NOMO-1 treated with DMSO at 0.1 percent for 48 hours (cell line): ENCODE measurements at regions not wholly inside any gene's neighbourhood (a gene's known extent, or its start where the extent isn't known, plus 50 kb on each side); places are given as distances from the start of the nearest gene placed in this dataset.

Source experiments
- DNase-seq: peaks from one replicate; lab custom pipeline; 2025; ENCODE audit not compliant: unreplicated experiment; lab: John Stamatoyannopoulos, UW

- no peak for DNase-seq
Measured at GRCh38 chr17:6325741-6326140, 109.2 kb downstream of the AIPL1 start.

- no peak for DNase-seq
Measured at GRCh38 chr17:6325051-6325450, 109.9 kb downstream of the AIPL1 start.

DNA sequence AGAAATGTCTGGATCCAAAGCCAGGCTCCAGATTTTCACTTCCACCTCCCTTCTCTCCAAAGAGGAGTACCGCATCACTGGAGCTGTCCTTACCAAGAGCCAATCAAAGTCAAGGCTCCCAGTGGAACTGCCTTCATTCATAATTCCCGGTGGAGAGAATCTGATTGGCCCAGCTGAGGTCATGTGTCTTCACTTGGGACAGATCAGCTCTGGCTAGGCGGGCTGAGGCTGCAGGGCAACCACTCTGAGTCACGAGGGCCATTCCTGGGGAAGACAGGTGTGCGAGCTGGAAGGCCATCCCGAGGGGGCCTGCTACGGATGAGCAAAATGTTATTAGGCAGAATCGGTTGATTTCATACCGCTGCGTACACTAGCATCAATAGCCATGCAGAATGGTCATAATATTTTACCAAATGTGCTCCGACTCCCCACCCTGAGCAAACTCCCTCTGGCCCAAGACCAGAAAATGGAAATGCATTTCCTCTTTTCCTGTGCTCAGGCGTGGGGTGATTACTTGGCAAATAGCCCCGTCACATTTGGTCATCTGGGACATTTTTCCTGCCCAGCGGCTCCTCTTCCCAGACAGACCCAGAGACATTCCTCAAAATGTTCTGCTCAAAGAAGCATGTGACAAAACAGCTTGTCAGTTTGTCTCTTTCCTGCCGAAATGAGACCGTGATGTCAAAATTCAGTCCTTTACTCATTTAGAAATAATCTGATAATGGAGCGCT, 111.1 kb downstream of the AIPL1 start:
- DNase-seq, result no peak

- DNase-seq, result no peak
Measured at GRCh38 chr17:6322316-6322715, 112.6 kb downstream of the AIPL1 start.

DNA sequence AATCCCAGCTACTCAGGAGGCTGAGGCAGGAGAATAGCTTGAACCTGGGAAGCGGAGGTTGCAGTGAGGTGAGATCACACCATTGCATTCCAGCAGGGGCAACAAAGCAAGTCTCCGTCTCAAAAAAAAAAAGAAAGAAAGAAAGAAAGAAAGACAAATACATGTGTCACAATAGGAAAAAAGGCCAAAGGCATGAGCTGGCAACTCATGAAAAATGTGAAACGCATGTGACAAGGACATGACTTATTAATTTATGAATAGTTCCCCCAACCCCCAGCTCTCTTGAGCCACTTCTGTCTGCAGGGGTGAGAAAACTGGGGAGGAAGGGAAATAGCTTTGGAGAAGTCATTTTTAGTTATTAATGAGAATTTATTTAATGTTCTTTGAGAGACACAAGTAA, 120.6 kb downstream of the AIPL1 start:
- no peak for DNase-seq

- no peak for DNase-seq
Measured at GRCh38 chr17:6313835-6314234, 121.1 kb downstream of the AIPL1 start.

- no peak for DNase-seq
Measured at GRCh38 chr17:6306820-6307219, 128.1 kb downstream of the AIPL1 start.

DNA sequence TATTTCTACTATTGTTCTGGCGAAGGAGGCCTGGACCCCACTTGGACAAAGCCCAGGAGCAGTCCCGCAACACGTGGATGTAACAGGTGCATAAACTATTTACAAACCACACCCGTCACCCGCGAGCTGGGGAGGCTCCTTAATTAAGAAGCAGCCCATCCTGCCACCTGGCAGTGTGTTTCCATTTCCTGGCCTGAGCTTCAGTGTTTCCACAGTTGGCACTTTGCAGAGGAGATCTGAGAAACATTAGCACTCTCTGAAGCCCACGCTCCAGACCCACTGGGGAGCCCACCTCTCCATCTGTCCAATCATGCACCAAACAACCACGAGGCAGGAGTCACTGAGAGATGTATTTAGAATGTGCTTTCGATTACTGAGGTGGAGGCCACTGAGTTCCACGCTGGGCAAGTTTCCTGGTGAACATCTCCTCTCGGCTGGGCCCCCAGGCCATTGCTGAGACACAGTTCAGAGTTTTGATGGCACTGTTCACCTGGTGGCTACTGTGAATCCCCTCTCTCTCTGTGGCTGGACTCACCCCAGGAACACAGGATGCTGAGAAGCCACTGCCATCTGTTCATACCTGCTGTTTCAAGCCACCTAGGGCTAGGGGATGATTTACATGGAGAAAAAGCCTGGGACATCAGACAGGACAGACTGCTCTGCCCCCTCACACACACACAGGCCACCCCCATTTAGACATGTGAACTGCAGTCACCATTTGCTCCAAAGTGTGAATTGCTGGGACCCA, 129.1 kb downstream of the AIPL1 start:
- no peak for DNase-seq

DNA sequence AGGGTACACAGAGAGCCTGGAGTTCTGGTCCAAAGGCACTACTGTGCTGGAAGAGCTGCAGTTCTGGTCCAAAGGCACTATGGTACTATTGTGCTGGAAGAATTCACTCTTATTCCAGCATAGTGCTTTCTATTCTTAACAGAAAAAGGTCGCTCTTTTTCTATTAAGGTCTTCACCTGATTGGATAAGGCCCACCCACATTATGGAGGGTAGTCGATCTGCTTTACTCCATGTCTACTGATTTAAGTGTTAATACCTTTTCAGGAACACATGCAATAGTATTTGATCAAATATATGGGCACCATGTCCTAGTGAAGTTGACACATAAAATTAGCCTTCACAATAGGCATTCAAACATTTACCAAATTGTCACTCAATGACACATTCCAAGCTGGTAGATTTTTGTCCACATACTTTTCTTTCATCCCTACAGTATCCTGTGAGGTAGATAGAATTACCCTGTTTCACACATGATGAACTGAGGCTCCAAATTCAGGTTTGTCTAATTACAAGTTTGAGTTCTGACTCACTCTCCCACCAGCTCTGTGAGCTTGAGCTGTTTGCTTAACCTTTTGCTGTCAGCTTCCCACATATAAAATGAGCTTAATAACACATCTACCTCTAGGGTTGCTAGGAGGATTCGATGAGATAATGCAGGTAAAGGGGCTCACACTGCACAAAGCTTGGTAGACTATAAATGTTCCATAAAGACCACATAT, 129.9 kb downstream of the AIPL1 start:
- DNase-seq, result no peak

DNA sequence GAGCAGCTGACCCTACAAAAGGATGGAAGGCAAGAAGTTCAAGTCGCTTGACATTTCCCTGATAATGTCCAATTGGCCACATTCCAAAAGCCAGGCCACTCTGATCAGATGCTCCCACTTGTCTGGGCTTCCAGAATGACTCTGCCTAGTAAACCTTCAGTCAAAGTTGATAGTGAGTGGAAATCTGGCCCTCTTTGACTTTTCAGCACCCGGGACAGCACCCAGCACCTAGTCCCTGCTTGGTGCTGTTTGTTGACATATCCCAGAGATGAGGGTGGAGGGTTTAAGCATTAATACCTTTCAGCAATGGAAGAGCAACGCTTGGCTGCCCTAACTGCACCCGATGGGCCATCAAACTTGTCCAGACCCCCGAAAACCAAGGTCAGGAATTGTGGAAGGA, 131.3 kb downstream of the AIPL1 start:
- DNase-seq, result no peak

DNA sequence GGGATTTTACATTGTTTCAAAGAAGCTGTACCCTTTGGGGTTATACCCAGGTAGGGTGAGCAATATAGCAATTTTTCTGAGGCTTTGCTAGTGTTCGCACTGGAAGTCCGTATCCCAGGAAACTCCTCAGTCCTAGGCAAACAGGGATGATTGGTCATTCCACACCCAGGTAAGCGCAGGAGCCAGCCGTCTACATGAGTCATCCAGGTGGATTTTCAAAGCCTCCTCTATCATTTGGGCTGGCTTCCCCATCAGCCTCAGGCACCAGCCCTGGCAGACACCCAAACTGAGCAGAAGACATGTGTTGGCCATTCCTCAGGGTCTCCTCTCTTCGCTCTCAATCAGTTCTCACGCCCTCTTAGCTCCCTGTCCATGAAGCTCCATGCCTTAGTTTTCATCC, 135.6 kb downstream of the AIPL1 start:
- DNase-seq, result no peak

GRCh38 chr17:6297960-6298359, 137.0 kb downstream of the AIPL1 start:
- no peak for DNase-seq

GRCh38 chr17:6297119-6297518, 137.8 kb downstream of the AIPL1 start:
- no peak for DNase-seq

GRCh38 chr17:6290488-6291196, 144.3 kb downstream of the AIPL1 start:
- no peak for DNase-seq

DNA sequence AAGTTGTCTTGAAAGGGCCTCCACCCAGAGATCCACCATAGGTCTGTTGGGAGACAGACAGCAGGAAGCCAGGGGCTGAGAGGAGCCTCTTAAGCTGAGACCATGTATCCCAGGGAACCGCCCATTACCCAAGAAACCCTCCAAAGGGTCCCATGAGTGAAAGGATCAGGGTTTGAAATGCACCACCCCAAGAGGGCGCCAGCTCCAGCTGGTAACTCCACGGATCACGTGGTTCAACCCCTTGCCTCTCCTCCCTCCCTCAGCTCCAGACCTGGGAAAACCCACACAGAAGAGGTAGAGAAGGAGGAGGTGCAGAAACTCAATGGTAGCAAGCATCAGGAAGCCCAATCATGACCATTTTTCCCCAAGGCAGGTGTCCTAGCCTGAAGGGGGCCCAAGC, 148.7 kb downstream of the AIPL1 start:
- no peak for DNase-seq

GRCh38 chr17:6285486-6285885, 149.4 kb downstream of the AIPL1 start:
- DNase-seq, result no peak

DNA sequence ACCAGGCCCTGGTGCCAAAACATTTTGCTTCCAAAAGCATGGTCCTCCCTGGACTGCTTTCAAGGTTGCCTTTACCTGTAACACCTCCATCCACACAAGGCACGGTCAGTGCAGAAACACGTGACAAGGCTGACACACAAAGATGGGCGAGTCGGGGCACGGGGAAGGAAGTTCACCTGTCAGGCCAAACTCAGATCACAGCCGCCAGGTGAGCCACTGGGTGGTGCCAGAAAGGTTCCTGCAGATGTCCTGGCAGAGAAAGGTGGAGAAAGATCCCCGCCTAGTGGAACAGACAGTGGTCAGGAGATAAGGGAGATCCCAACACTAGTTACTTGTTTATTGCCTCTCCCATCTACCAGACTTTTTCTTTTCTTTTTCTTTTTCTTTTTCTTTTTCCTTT, 155.3 kb downstream of the AIPL1 start:
- no peak for DNase-seq

DNA sequence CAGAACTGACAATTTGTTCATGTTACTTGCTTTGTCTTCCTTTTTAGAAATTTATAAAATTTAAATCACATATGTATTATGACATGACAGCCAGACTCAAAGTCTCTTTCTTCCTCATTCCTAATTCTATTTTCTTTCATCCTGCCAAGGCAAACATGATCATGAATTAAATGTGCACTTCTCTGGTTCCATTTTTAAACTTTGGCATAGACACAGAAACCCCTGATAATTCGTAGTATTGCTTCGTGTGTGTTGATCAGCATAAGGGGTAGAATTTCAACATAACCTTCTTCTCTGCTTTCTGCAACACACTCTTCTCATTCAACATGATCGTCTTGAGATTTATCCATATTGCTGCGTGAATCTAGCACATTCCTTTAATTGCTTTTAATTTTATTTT, 156.5 kb downstream of the AIPL1 start:
- no peak for DNase-seq

- no peak for DNase-seq
Measured at GRCh38 chr17:6276711-6277110, 158.2 kb downstream of the AIPL1 start.

DNA sequence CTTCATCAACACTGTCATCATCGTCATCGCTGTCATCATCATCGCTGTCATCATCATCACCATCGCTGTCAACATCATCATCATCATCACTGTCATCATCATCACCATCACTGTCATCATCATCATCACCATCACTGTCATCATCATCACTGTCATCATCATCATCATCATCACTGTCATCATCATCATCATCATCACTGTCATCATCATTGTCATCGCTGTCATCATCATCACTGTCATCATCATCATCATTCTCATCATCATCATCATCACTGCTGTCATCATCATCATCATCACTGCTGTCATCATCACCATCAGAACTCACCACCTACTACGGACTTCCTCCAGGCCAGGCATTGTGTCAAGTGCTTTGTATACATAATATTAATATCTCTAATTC, 160.6 kb downstream of the AIPL1 start:
- DNase-seq, result no peak

DNA sequence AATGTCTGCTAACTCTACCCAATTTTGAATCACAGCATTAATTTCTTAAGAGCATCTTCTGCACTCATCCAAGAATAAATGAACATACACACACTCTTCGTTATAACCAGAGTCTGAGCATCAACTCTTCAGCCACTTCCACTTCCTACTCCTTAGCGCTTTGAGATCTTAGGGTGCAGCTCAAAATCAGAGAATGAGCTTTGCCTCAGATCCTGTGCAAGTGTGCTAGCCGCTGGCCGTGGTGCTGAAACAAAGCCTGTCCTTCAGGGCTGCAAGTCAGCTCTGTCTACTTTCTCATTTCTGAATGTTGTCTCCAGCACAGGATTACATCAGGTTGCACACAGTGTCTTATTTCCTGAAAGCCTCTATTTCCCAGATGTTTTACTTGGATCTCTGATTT, 165.4 kb downstream of the AIPL1 start:
- DNase-seq, result peak; percentile 36
